ENCODE measurements at regions not wholly inside any gene's neighbourhood (a gene's known extent, or its start where the extent isn't known, plus 50 kb on each side); places are given as distances from the start of the nearest gene placed in this dataset.

DNA sequence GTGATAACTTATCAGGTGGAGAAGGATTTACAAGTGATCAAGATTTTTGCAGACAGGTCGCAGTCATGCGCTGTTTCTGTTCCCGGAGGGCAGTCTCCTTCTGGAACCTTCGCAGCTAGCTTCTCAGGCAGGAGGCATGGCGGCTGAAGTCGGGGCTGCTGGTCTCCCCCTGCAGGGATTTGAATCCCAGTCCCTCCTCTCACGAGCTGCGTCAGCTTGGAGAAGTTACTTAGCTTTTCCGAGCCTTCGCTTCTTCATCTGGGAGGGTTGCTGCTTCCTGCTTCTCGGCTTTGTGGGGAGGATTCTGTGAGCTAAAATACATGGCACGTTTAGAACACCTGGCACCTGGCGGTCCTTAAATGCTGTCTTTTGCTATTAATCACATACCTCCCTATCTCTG lies 287.8 kb upstream of the FOXF1 start:
- TF ChIP-seq CTCF (IDR thresholded peaks at IDR 0.05; ENCODE audit: control insufficient read depth, extremely low read depth, insufficient read depth), result no peak
- no peak for DNase-seq (ENCODE audit: low read depth)
- H3K4me3 ChIP-seq (ENCODE audit: low read depth, low read length), result no peak overlapping the region

GRCh38 chr16:86222965-86223551 lies 287.3 kb upstream of the FOXF1 start:
- TF ChIP-seq CTCF (IDR thresholded peaks at IDR 0.05; ENCODE audit: control insufficient read depth, extremely low read depth, insufficient read depth), result no peak
- H3K4me3 ChIP-seq (ENCODE audit: low read depth, low read length), result no peak overlapping the region
- DNase-seq (ENCODE audit: low read depth), result no peak

DNA sequence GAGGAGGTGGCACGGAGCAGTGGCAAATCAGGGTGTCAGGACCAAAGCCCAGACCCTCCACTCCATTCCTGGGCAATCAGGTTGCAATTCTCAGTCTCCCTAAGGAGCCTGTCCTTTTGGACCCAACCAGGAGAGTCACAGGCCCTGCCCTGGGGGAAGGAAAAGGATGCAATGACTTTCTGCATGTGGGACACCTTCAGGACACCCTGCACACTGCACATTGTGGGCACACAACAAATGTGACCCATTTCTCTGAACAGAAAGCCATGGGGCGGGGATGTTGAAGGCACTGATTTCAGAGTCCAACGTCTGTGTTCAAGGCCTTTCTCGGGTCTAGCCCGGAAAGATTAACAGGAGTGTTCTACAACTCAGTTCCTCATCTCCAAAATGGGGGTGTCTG lies 286.2 kb upstream of the FOXF1 start:
- no peak overlapping the region for H3K4me3 ChIP-seq (ENCODE audit: low read depth, low read length)
- DNase-seq (ENCODE audit: low read depth), result no peak
- no peak for TF ChIP-seq CTCF (IDR thresholded peaks at IDR 0.05; ENCODE audit: control insufficient read depth, extremely low read depth, insufficient read depth)

GRCh38 chr16:86224629-86225028 lies 285.7 kb upstream of the FOXF1 start:
- H3K4me3 ChIP-seq (ENCODE audit: low read depth, low read length), result no peak overlapping the region
- no peak for DNase-seq (ENCODE audit: low read depth)
- TF ChIP-seq CTCF (IDR thresholded peaks at IDR 0.05; ENCODE audit: control insufficient read depth, extremely low read depth, insufficient read depth), result no peak

GRCh38 chr16:86225905-86226371 lies 284.4 kb upstream of the FOXF1 start:
- H3K4me3 ChIP-seq (ENCODE audit: low read depth, low read length), result no peak overlapping the region
- DNase-seq (ENCODE audit: low read depth), result no peak
- TF ChIP-seq CTCF (IDR thresholded peaks at IDR 0.05; ENCODE audit: control insufficient read depth, extremely low read depth, insufficient read depth), result no peak

GRCh38 chr16:86227041-86227440 lies 283.3 kb upstream of the FOXF1 start:
- H3K4me3 ChIP-seq (ENCODE audit: low read depth, low read length), result no peak overlapping the region
- no peak for TF ChIP-seq CTCF (IDR thresholded peaks at IDR 0.05; ENCODE audit: control insufficient read depth, extremely low read depth, insufficient read depth)
- no peak for DNase-seq (ENCODE audit: low read depth)

- H3K4me3 ChIP-seq (ENCODE audit: low read depth, low read length), result no peak overlapping the region
- TF ChIP-seq CTCF (IDR thresholded peaks at IDR 0.05; ENCODE audit: control insufficient read depth, extremely low read depth, insufficient read depth), result no peak
- DNase-seq (ENCODE audit: low read depth), result no peak
These were observed 282.5 kb upstream of the FOXF1 start for GRCh38 chr16:86227801-86228200.
